Ovary (tissue), 3 donors: ENCODE measurements at regions not wholly inside any gene's neighbourhood (a gene's known extent, or its start where the extent isn't known, plus 50 kb on each side); places are given as distances from the start of the nearest gene placed in this dataset.

ENCODE experiments used
- CTCF ChIP-seq, 3 donors: fragments of 450-650 bp in 2 of 3; fragments of 200-600 bp in 1 of 3; IDR thresholded peaks; one replicate each; pipeline versions ENCODE4 v1.5.1 to v1.8.0; 2016 to 2022; ENCODE audit warnings: antibody characterized with exemption in 3 of 3, mild to moderate bottlenecking in 1 of 3
- EP300 ChIP-seq: sonication (generic); formaldehyde crosslinking; IDR thresholded peaks from one replicate; pipeline ENCODE4 v1.6.1; 2017; ENCODE audit warnings: antibody characterized with exemption
- POLR2A ChIP-seq: fragments of 450-650 bp; IDR thresholded peaks from one replicate; pipeline ENCODE4 v1.6.1; 2017; ENCODE audit warnings: antibody characterized with exemption, mild to moderate bottlenecking, moderate library complexity
- donor health status: DM: no; HTN: no; CAD: no.

GRCh38 chr2:186962085-186962747 lies 113.2 kb upstream of the ZSWIM2 start:
- TF ChIP-seq CTCF (IDR thresholded peaks at IDR 0.05): no peak
- TF ChIP-seq EP300: no peak
- TF ChIP-seq POLR2A: no peak
